HCT116 (cell line): ENCODE measurements at regions not wholly inside any gene's neighbourhood (a gene's known extent, or its start where the extent isn't known, plus 50 kb on each side); places are given as distances from the start of the nearest gene placed in this dataset.

Experiments
- ATAC-seq: fragments of 200-7000 bp; cut with Tn5 transposase; 2 replicates; pipeline ENCODE4 v1.9.1; 2020; ENCODE audit warnings: mild to moderate bottlenecking, moderate library complexity
- BruUV-seq: library from RNA; stranded (reverse); fragments of 400-500 nt; replicated peaks from 2 replicates; lab custom pipeline; 2021; lab: Mats Ljungman, UMichigan
- CTCF ChIA-PET: fragments of 300-600 bp; sonication (Branson Sonifier 250); formaldehyde crosslinking; loops from one replicate; lab custom pipeline; 2021; ENCODE audit warnings: antibody characterized with exemption; lab: Charles Lee
- POLR2A ChIA-PET: fragments of 300-600, 350-600 bp; sonication (Branson Sonifier 250); formaldehyde crosslinking; loops from one replicate; lab custom pipeline; 2021; ENCODE audit warnings: antibody characterized with exemption; lab: Charles Lee
- RAD21 ChIA-PET, 2 experiments: fragments of 300-600 bp; sonication (Branson Sonifier 250); formaldehyde crosslinking; loops; one replicate each; lab custom pipeline; 2023; ENCODE audit warnings: low total read pairs in 2 of 2; ENCODE audit not compliant: uncharacterized antibody in 2 of 2, unreplicated experiment in 2 of 2, low non-redundant PET in 1 of 2; lab: Charles Lee
- DNase-seq: peaks from one replicate; pipeline ENCODE4 v3.0.0-alpha.2; 2010; ENCODE audit warnings: low read depth, low spot score
- H2AFZ ChIP-seq: fragments of 200-600 bp; shearing (Covaris generic), sonication (generic); 2 replicates; pipeline ENCODE4 v1.6.1; 2017; ENCODE audit warnings: low read depth, mixed run types, mixed read lengths, antibody characterized with exemption, low read length; ENCODE audit not compliant: poor library complexity, severe bottlenecking
- H3K27ac ChIP-seq: 2 replicates; pipeline ENCODE4 v1.5.1; 2012; ENCODE audit warnings: low read depth, low read length
- H3K27me3 ChIP-seq: fragments of 200-600 bp; sonication (generic); 2 replicates; pipeline ENCODE4 v1.6.1; 2016; ENCODE audit warnings: mixed run types, low read length, mixed read lengths; ENCODE audit not compliant: insufficient read depth
- H3K36me3 ChIP-seq, 2 experiments: fragments of 200-500 bp in 1 of 2; fragments of 200-600 bp in 1 of 2; sonication (Bioruptor generic) in 1 of 2; sonication (generic) in 1 of 2; 2 replicates each; pipeline versions ENCODE4 v1.5.1 to v1.6.1; 2014 to 2016; ENCODE audit warnings: low read length in 2 of 2, inconsistent platforms in 1 of 2, mixed read lengths in 1 of 2, mixed run types in 1 of 2; ENCODE audit not compliant: insufficient read depth in 2 of 2, control insufficient read depth in 1 of 2
- H3K4me1 ChIP-seq, 2 experiments: fragments of 200-600 bp in 1 of 2; sonication (generic) in 1 of 2; 2 replicates each; pipeline versions ENCODE4 v1.5.1 to v1.6.1; 2012 to 2017; ENCODE audit warnings: low read length in 2 of 2, inconsistent platforms in 1 of 2, mild to moderate bottlenecking in 1 of 2, mixed read lengths in 1 of 2, mixed run types in 1 of 2, moderate library complexity in 1 of 2; ENCODE audit not compliant: insufficient read depth in 2 of 2, control insufficient read depth in 1 of 2
- H3K4me2 ChIP-seq: fragments of 200-600 bp; sonication (generic); 2 replicates; pipeline ENCODE4 v1.6.1; 2017; ENCODE audit warnings: mixed run types, low read length, mixed read lengths
- H3K4me3 ChIP-seq, 2 experiments: fragments of 200-600 bp in 1 of 2; sonication (generic) in 1 of 2; replicated peaks in 1 of 2; 2 replicates each; pipeline ENCODE4 v1.5.1; 2011 to 2016; ENCODE audit warnings: low read length in 2 of 2, control low read depth in 1 of 2, low read depth in 1 of 2, mild to moderate bottlenecking in 1 of 2, mixed read lengths in 1 of 2, mixed run types in 1 of 2
- H3K79me2 ChIP-seq: fragments of 200-600 bp; sonication (generic); 2 replicates; pipeline ENCODE4 v1.6.1; 2017; ENCODE audit warnings: mild to moderate bottlenecking, mixed run types, low read length, moderate library complexity, mixed read lengths; ENCODE audit not compliant: insufficient read depth
- H3K9ac ChIP-seq: fragments of 200-600 bp; sonication (generic); 2 replicates; pipeline ENCODE4 v1.6.1; 2016; ENCODE audit warnings: low read length, mixed read lengths
- H3K9me2 ChIP-seq: fragments of 200-600 bp; sonication (generic), shearing (Covaris generic); 2 replicates; pipeline ENCODE4 v1.6.1; 2017; ENCODE audit warnings: mixed run types, mild to moderate bottlenecking, moderate library complexity; ENCODE audit not compliant: insufficient read depth
- H3K9me3 ChIP-seq, 2 experiments: fragments of 200-500 bp in 1 of 2; fragments of 200-600 bp in 1 of 2; sonication (Bioruptor generic) in 1 of 2; sonication (generic) in 1 of 2; 2 replicates each; pipeline ENCODE4 v1.6.1; 2014 to 2017; ENCODE audit warnings: low read length in 2 of 2, mixed read lengths in 2 of 2, inconsistent platforms in 1 of 2, low read depth in 1 of 2, mild to moderate bottlenecking in 1 of 2, mixed run types in 1 of 2, moderate library complexity in 1 of 2; ENCODE audit not compliant: control insufficient read depth in 1 of 2, insufficient read depth in 1 of 2
- H4K20me1 ChIP-seq: fragments of 200-600 bp; sonication (generic), shearing (Covaris generic); 2 replicates; pipeline ENCODE4 v1.6.1; 2017; ENCODE audit warnings: mixed run types, mild to moderate bottlenecking, moderate library complexity; ENCODE audit not compliant: insufficient read depth
- EZH2 ChIP-seq: fragments of 200-600 bp; sonication (generic); IDR thresholded peaks from 2 replicates; pipeline ENCODE4 v1.6.1; 2017; ENCODE audit warnings: antibody characterized with exemption, mixed run types
- JUND ChIP-seq: IDR thresholded peaks from 2 replicates; pipeline ENCODE4 v1.6.1; 2012
- SIN3A ChIP-seq: IDR thresholded peaks from 2 replicates; pipeline ENCODE4 v1.6.1; 2012; ENCODE audit warnings: low read depth
- ZFX ChIP-seq: fragments of 450-650 bp; IDR thresholded peaks from 2 replicates; pipeline ENCODE4 v1.6.1; 2017
- ZNF274 ChIP-seq: fragments of 200-500 bp; sonication (Bioruptor generic); IDR thresholded peaks from 2 replicates; pipeline ENCODE4 v1.6.1; 2014; ENCODE audit warnings: mild to moderate bottlenecking, low read depth, low read length, inconsistent platforms
- intact Hi-C: fragments of 100-400 bp; cut with micrococcal nuclease; formaldehyde crosslinking; loops from 2 replicates; pipeline ENCODE4 v1.10.0; 2022
- TF ChIP-seq, protein P1 (sequence below): IDR thresholded peaks from 2 replicates; pipeline ENCODE4 v1.6.1; 2012; ENCODE audit warnings: low read depth

DNA sequence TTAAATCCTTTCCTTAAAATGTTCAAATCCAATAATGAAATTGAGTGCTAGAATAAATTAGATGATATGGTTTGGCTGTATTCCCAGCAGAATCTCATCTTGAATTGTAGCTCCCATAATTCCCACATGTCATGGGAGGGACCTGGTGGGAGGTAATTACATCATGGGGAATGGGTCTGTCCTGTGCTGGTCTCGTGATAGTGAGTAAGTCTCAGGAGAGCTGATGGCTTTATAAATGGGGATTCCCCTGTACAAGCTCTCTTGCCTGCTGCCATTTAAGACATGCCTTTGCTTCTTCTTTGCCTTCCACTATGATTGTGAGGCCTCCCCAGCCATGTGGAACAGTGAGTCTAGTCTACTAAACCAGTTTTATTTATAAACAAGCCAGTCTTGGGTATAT, 508.5 kb downstream of the ETNK1 start:
- no peaks in the 10 kb centered on the region for H3K9me2 ChIP-seq
- no peaks in the 10 kb centered on the region for H3K36me3 ChIP-seq
- no peaks in the 10 kb centered on the region for H3K79me2 ChIP-seq
- H3K9me3 ChIP-seq, result peaks cover 0 to 13% of the 10 kb centered on the region in 2 experiments; a peak in 3 of 4 replicates
- no TSS peak for BruUV-seq
- no peaks in the 10 kb centered on the region for H3K4me1 ChIP-seq
- intact Hi-C loops, result no loop called here
- H4K20me1 ChIP-seq, result no peaks in the 10 kb centered on the region
- no peak overlapping the region for H2AFZ ChIP-seq
- H3K27me3 ChIP-seq, result no peaks in the 10 kb centered on the region
- POLR2A ChIA-PET, result no interaction called here
- TF ChIP-seq, protein P1, sequence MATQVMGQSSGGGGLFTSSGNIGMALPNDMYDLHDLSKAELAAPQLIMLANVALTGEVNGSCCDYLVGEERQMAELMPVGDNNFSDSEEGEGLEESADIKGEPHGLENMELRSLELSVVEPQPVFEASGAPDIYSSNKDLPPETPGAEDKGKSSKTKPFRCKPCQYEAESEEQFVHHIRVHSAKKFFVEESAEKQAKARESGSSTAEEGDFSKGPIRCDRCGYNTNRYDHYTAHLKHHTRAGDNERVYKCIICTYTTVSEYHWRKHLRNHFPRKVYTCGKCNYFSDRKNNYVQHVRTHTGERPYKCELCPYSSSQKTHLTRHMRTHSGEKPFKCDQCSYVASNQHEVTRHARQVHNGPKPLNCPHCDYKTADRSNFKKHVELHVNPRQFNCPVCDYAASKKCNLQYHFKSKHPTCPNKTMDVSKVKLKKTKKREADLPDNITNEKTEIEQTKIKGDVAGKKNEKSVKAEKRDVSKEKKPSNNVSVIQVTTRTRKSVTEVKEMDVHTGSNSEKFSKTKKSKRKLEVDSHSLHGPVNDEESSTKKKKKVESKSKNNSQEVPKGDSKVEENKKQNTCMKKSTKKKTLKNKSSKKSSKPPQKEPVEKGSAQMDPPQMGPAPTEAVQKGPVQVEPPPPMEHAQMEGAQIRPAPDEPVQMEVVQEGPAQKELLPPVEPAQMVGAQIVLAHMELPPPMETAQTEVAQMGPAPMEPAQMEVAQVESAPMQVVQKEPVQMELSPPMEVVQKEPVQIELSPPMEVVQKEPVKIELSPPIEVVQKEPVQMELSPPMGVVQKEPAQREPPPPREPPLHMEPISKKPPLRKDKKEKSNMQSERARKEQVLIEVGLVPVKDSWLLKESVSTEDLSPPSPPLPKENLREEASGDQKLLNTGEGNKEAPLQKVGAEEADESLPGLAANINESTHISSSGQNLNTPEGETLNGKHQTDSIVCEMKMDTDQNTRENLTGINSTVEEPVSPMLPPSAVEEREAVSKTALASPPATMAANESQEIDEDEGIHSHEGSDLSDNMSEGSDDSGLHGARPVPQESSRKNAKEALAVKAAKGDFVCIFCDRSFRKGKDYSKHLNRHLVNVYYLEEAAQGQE, result no peak
- TF ChIP-seq JUND (no peak), ZNF274 (no peak), ZFX (no peak)
- ATAC-seq, result no peak
- H3K4me3 ChIP-seq, result no peak overlapping the region
- no peak for DNase-seq
- H3K27ac ChIP-seq, result no peak overlapping the region
- no peak overlapping the region for H3K9ac ChIP-seq
- CTCF ChIA-PET, result no interaction called here
- RAD21 ChIA-PET, result no interaction called here
- no peak overlapping the region for H3K4me2 ChIP-seq

DNA sequence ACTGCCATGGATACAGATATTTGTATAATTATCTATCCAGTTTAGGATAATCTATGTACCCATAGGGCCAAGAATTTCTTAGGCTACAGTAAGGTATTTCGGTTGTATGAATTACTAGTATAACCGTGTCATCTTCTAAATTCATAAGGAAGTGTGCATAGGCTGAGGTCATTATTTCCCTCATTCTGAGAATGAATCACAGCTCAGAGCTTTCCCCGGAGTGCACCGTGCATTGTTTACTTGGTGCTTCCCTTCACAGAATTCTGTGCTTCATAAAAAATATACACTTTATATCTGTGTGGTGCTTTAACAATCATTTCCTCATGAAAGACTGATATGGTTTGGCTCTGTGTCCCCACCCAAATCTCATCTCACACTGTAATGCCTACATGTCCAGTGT, 514.1 kb downstream of the ETNK1 start:
- CTCF ChIA-PET, result no interaction called here
- DNase-seq, result no peak
- H3K27me3 ChIP-seq, result no peaks in the 10 kb centered on the region
- H2AFZ ChIP-seq, result no peak overlapping the region
- H3K9me3 ChIP-seq, result peaks cover 0 to 8% of the 10 kb centered on the region in 2 experiments; a peak in 2 of 4 replicates
- H3K36me3 ChIP-seq, result no peaks in the 10 kb centered on the region
- no peaks in the 10 kb centered on the region for H4K20me1 ChIP-seq
- no peaks in the 10 kb centered on the region for H3K79me2 ChIP-seq
- H3K27ac ChIP-seq, result no peak overlapping the region
- no TSS peak for BruUV-seq
- intact Hi-C loops, result no loop called here
- no peaks in the 10 kb centered on the region for H3K4me1 ChIP-seq
- H3K9ac ChIP-seq, result no peak overlapping the region
- RAD21 ChIA-PET, result no interaction called here
- no peak for TF ChIP-seq EZH2
- TF ChIP-seq SIN3A, result no peak
- H3K4me3 ChIP-seq, result no peak overlapping the region
- H3K4me2 ChIP-seq, result no peak overlapping the region
- ATAC-seq, result no peak
- POLR2A ChIA-PET, result no interaction called here
- H3K9me2 ChIP-seq, result no peaks in the 10 kb centered on the region
